Fibroblast of villous mesenchyme (primary cell): ENCODE measurements at regions not wholly inside any gene's neighbourhood (a gene's known extent, or its start where the extent isn't known, plus 50 kb on each side); places are given as distances from the start of the nearest gene placed in this dataset.

Experiments used
- DNase-seq: peaks from one replicate; pipeline ENCODE4 v3.0.0-alpha.2; 2010; ENCODE audit warnings: low read depth
- H3K4me3 ChIP-seq: 2 replicates; pipeline ENCODE4 v1.5.1; 2011; ENCODE audit warnings: low read depth, mild to moderate bottlenecking, low read length
- CTCF ChIP-seq: IDR thresholded peaks from 2 replicates; pipeline ENCODE4 v1.5.1; 2012; ENCODE audit warnings: low read depth, mild to moderate bottlenecking, low read length; ENCODE audit not compliant: insufficient read depth

GRCh38 chr17:77609553-77610517 is 348.7 kb upstream of the TNRC6C start:
- peak; percentile 11 for DNase-seq
- no peak for TF ChIP-seq CTCF
- H3K4me3 ChIP-seq: no peak overlapping the region

- no peak for DNase-seq
- no peak for TF ChIP-seq CTCF
- H3K4me3 ChIP-seq: no peak overlapping the region
Measured at GRCh38 chr17:77610518-77610893, 348.0 kb upstream of the TNRC6C start.

GRCh38 chr17:77610972-77611521 is 347.5 kb upstream of the TNRC6C start:
- DNase-seq: peak; percentile 26
- TF ChIP-seq CTCF: no peak
- no peak overlapping the region for H3K4me3 ChIP-seq

GRCh38 chr17:77611791-77612502 is 346.6 kb upstream of the TNRC6C start:
- no peak for TF ChIP-seq CTCF
- no peak for DNase-seq

GRCh38 chr17:77613218-77613617 is 345.3 kb upstream of the TNRC6C start:
- H3K4me3 ChIP-seq: no peak overlapping the region
- DNase-seq: peak; percentile 10
- no peak for TF ChIP-seq CTCF

More at GRCh38 chr17:77611791-77612502, 346.6 kb upstream of the TNRC6C start:
- H3K4me3 ChIP-seq: no peak overlapping the region

GRCh38 chr17:77613627-77614026 is 344.9 kb upstream of the TNRC6C start:
- no peak for TF ChIP-seq CTCF
- no peak overlapping the region for H3K4me3 ChIP-seq
- DNase-seq: no peak
